BLaER1 treated with 17β-estradiol and CSF1 and Interleukin-3, amounts not matched to agents 10 nM and 100 nM (cell line): ENCODE measurements at regions not wholly inside any gene's neighbourhood (a gene's known extent, or its start where the extent isn't known, plus 50 kb on each side); places are given as distances from the start of the nearest gene placed in this dataset.

ENCODE experiments used
- H3K27ac ChIP-seq, 11 experiments: shearing (Covaris generic); formaldehyde crosslinking; 2 replicates each; pipeline ENCODE4 v1.8.1; 2022
- H3K27me3 ChIP-seq, 11 experiments: shearing (Covaris generic); formaldehyde crosslinking; 2 replicates each; pipeline ENCODE4 v1.8.1; 2022
- H3K36me3 ChIP-seq, 11 experiments: shearing (Covaris generic); formaldehyde crosslinking; 2 replicates each; pipeline ENCODE4 v1.8.1; 2022
- H3K4me1 ChIP-seq, 10 experiments: shearing (Covaris generic); formaldehyde crosslinking; 2 replicates each; pipeline ENCODE4 v1.8.1; 2022
- H3K4me2 ChIP-seq, 11 experiments: shearing (Covaris generic); formaldehyde crosslinking; 2 replicates each; pipeline ENCODE4 v1.8.1; 2022
- H3K4me3 ChIP-seq, 10 experiments: shearing (Covaris generic); formaldehyde crosslinking; 2 replicates each; pipeline ENCODE4 v1.8.1; 2022
- H3K9ac ChIP-seq, 11 experiments: shearing (Covaris generic); formaldehyde crosslinking; 2 replicates each; pipeline ENCODE4 v1.8.1; 2022
- H3K9me3 ChIP-seq, 11 experiments: shearing (Covaris generic); formaldehyde crosslinking; replicated peaks in 1 of 11; 2 replicates each; pipeline ENCODE4 v1.8.1; 2022
- H4K20me1 ChIP-seq, 11 experiments: shearing (Covaris generic); formaldehyde crosslinking; 2 replicates each; pipeline ENCODE4 v1.8.1; 2022
- Cebpa-rat ChIP-seq, 11 experiments: shearing (Covaris generic); IDR thresholded peaks; 2 replicates each; pipeline ENCODE4 v1.8.1; 2022

DNA sequence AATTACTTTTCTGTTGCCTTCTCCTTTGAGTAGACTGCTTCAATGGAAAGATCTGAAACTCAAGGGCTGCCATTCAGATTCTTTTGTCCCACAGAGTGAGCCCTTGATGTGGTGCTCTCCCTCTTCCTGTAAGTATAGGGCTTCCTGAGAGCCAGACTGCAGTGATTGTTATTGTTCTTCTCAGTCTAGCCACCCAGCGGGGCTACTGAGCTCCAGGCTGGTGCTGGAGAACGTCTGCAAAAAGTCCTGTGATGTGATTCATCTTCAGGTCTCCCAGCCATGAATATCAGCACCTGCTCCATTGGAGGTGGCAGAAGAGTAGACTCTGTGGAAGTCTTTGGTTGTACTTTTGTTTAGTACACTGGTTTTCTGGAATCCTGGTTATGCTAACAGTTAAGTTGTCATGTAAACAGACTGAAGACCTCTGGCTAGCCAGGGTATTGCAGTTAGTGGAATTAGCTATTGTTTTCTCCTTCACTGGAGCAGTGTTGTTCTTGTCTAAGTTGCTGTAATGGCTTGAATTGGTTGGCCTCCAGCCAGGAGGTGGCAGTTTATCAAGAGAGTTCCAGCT lies 240.9 kb downstream of the COL12A1 start:
- Histone ChIP-seq H3K4me1 (no peaks in the 10 kb centered on the region), H3K36me3 (no peaks in the 10 kb centered on the region), H4K20me1 (no peaks in the 10 kb centered on the region), H3K9me3 (peaks cover 13 to 34% (median 25%) of the 10 kb centered on the region in 11 experiments; a peak in 20 of 22 replicates), H3K27ac (no peak overlapping the region), H3K4me2 (no peak overlapping the region), H3K27me3 (no peaks in the 10 kb centered on the region), H3K9ac (no peak overlapping the region), H3K4me3 (no peak overlapping the region)
- no peak for TF ChIP-seq Cebpa-rat (IDR thresholded peaks at IDR 0.05)

GRCh38 chr6:74956559-74957428 lies 249.1 kb downstream of the COL12A1 start:
- Histone ChIP-seq H3K9ac (no peak overlapping the region), H3K9me3 (peaks cover 10 to 15% (median 13%) of the 10 kb centered on the region in 11 experiments), H3K27ac (no peak overlapping the region), H3K36me3 (no peaks in the 10 kb centered on the region), H3K4me1 (no peaks in the 10 kb centered on the region), H3K4me2 (no peak overlapping the region), H3K27me3 (no peaks in the 10 kb centered on the region), H3K4me3 (no peak overlapping the region), H4K20me1 (no peaks in the 10 kb centered on the region)
- no peak for TF ChIP-seq Cebpa-rat (IDR thresholded peaks at IDR 0.05)

DNA sequence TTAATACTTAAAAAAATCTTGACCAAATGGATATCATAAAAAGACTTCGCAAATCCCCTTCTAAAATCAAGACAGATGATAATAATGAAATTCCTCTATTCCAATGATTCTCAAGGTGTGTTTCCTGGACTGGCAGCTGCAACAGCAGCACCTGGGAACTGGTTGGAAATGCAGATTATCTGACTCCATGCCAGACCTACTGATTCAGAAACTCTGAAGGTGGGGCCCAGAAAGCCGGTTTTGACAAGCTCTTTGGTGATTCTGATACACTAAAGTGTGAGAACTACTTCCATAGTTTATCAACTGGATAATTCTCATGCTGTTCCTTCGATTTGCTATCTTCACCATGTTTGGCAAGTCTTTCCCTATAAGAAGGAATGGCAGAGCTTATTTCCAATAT lies 252.1 kb downstream of the COL12A1 start:
- no peaks in the 10 kb centered on the region for H3K36me3 ChIP-seq
- no peaks in the 10 kb centered on the region for H3K4me1 ChIP-seq
- no peak overlapping the region for H3K4me2 ChIP-seq
- H4K20me1 ChIP-seq = no peaks in the 10 kb centered on the region
- no peak for TF ChIP-seq Cebpa-rat (IDR thresholded peaks at IDR 0.05)
- H3K27me3 ChIP-seq = no peaks in the 10 kb centered on the region
- no peak overlapping the region for H3K4me3 ChIP-seq
- no peak overlapping the region for H3K9ac ChIP-seq
- H3K27ac ChIP-seq = no peak overlapping the region
- H3K9me3 ChIP-seq = peaks cover 12 to 22% (median 21%) of the 10 kb centered on the region in 11 experiments

GRCh38 chr6:74946961-74947360 lies 258.9 kb downstream of the COL12A1 start:
- no peak overlapping the region for H3K27ac ChIP-seq
- H3K27me3 ChIP-seq = no peaks in the 10 kb centered on the region
- no peaks in the 10 kb centered on the region for H4K20me1 ChIP-seq
- no peak overlapping the region for H3K4me3 ChIP-seq
- peaks cover 2 to 10% (median 8%) of the 10 kb centered on the region in 11 experiments; a peak in 21 of 22 replicates for H3K9me3 ChIP-seq
- no peak for TF ChIP-seq Cebpa-rat (IDR thresholded peaks at IDR 0.05)
- H3K9ac ChIP-seq = no peak overlapping the region
- peaks cover 0 to 7% (median 0%) of the 10 kb centered on the region in 10 experiments; a peak in 2 of 20 replicates for H3K4me1 ChIP-seq
- no peaks in the 10 kb centered on the region for H3K36me3 ChIP-seq
- no peak overlapping the region for H3K4me2 ChIP-seq

GRCh38 chr6:74942130-74942529 lies 263.7 kb downstream of the COL12A1 start:
- Histone ChIP-seq H3K4me1 (peaks cover 0 to 7% (median 0%) of the 10 kb centered on the region in 10 experiments; a peak in 2 of 20 replicates), H3K4me3 (no peak overlapping the region), H3K36me3 (no peaks in the 10 kb centered on the region), H3K9ac (no peak overlapping the region), H3K27ac (no peak overlapping the region), H3K4me2 (0 out of 22 replicates have a peak overlapping the region, but pooled peaks of 1 of the 11 experiments have one; percentile 5), H3K9me3 (no peaks in the 10 kb centered on the region), H4K20me1 (no peaks in the 10 kb centered on the region), H3K27me3 (no peaks in the 10 kb centered on the region)
- TF ChIP-seq Cebpa-rat (IDR thresholded peaks at IDR 0.05) = no peak

DNA sequence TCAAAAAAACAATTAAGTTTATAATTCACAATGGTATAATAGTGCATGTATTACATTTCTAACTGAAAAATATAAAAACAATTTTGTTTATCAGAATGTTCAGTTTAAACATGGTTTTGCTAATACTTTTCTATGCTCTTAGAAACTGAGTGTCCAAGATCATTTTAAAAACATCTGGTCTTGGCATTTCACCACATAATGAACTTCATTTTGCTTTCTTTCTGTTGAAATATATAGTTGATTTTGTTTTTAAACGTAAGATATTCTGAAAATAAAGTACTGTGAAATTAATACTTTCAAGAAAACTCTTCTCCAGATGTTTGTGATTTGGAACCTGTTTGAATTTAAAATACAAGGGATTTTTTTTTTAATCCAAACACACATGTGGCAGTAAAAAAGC lies 264.4 kb downstream of the COL12A1 start:
- no peaks in the 10 kb centered on the region for H3K27me3 ChIP-seq
- no peaks in the 10 kb centered on the region for H3K9me3 ChIP-seq
- H3K4me3 ChIP-seq = no peak overlapping the region
- H4K20me1 ChIP-seq = no peaks in the 10 kb centered on the region
- H3K4me2 ChIP-seq = no peak overlapping the region
- H3K4me1 ChIP-seq = peaks cover 0 to 7% (median 0%) of the 10 kb centered on the region in 10 experiments; a peak in 2 of 20 replicates
- no peaks in the 10 kb centered on the region for H3K36me3 ChIP-seq
- no peak overlapping the region for H3K27ac ChIP-seq
- H3K9ac ChIP-seq = no peak overlapping the region
- TF ChIP-seq Cebpa-rat (IDR thresholded peaks at IDR 0.05) = no peak

GRCh38 chr6:74939721-74940620 lies 265.9 kb downstream of the COL12A1 start:
- peaks cover 0 to 7% (median 0%) of the 10 kb centered on the region in 10 experiments; a peak in 2 of 20 replicates for H3K4me1 ChIP-seq
- H3K36me3 ChIP-seq = no peaks in the 10 kb centered on the region
- H3K9me3 ChIP-seq = no peaks in the 10 kb centered on the region
- no peak for TF ChIP-seq Cebpa-rat (IDR thresholded peaks at IDR 0.05)
- no peaks in the 10 kb centered on the region for H3K27me3 ChIP-seq
- H3K9ac ChIP-seq = no peak overlapping the region
- no peak overlapping the region for H3K27ac ChIP-seq
- H3K4me2 ChIP-seq = no peak overlapping the region
- H4K20me1 ChIP-seq = no peaks in the 10 kb centered on the region
- no peak overlapping the region for H3K4me3 ChIP-seq

GRCh38 chr6:74939151-74939708 lies 266.6 kb downstream of the COL12A1 start:
- H3K4me2 ChIP-seq = no peak overlapping the region
- peaks cover 0 to 7% (median 0%) of the 10 kb centered on the region in 10 experiments; a peak in 2 of 20 replicates for H3K4me1 ChIP-seq
- H3K27me3 ChIP-seq = no peaks in the 10 kb centered on the region
- no peak for TF ChIP-seq Cebpa-rat (IDR thresholded peaks at IDR 0.05)
- H3K4me3 ChIP-seq = no peak overlapping the region
- no peak overlapping the region for H3K9ac ChIP-seq
- no peaks in the 10 kb centered on the region for H3K36me3 ChIP-seq
- no peak overlapping the region for H3K27ac ChIP-seq
- H4K20me1 ChIP-seq = no peaks in the 10 kb centered on the region
- no peaks in the 10 kb centered on the region for H3K9me3 ChIP-seq

- TF ChIP-seq Cebpa-rat (IDR thresholded peaks at IDR 0.05) = no peak
- Histone ChIP-seq H3K4me3 (no peak overlapping the region), H3K36me3 (no peaks in the 10 kb centered on the region), H3K4me2 (no peak overlapping the region), H3K4me1 (peaks cover 0 to 7% (median 0%) of the 10 kb centered on the region in 10 experiments; a peak in 2 of 20 replicates), H3K27ac (no peak overlapping the region), H3K27me3 (no peaks in the 10 kb centered on the region), H4K20me1 (no peaks in the 10 kb centered on the region), H3K9me3 (no peaks in the 10 kb centered on the region), H3K9ac (no peak overlapping the region)
Observed at GRCh38 chr6:74937936-74938335, 267.9 kb downstream of the COL12A1 start.
